Fibroblast of mammary gland (primary cell): ENCODE measurements at regions not wholly inside any gene's neighbourhood (a gene's known extent, or its start where the extent isn't known, plus 50 kb on each side); places are given as distances from the start of the nearest gene placed in this dataset.

ENCODE experiments used
- DNase-seq: peaks from one replicate; pipeline ENCODE4 v3.0.0-alpha.2; 2010; ENCODE audit warnings: low read depth
- H3K4me3 ChIP-seq: 2 replicates; pipeline ENCODE4 v1.5.1; 2011; ENCODE audit warnings: low read depth, mild to moderate bottlenecking, low read length, moderate library complexity; ENCODE audit not compliant: control insufficient read depth
- TF ChIP-seq, protein P1 (sequence below): conservative IDR thresholded peaks from 2 replicates; pipeline ENCODE4 v1.5.1; 2011; ENCODE audit warnings: low read depth, low read length, inconsistent platforms; ENCODE audit not compliant: control insufficient read depth, insufficient read depth

DNA sequence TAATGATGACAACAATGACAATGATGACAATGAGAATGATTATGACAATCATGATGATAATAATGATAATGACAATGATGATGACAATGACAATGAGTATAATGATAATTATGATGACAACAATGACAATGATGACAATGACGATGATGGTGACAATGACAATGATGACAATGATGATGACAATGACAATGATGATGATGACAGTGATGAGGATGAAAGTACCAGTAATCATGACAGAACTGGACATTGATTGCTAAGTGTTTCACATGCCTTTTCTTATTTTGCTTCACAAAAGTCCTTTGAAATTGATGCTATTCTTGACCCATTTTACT, 1106.0 kb upstream of the AUTS2 start:
- no peak for DNase-seq
- H3K4me3 ChIP-seq, result no peak overlapping the region
- TF ChIP-seq, protein P1, sequence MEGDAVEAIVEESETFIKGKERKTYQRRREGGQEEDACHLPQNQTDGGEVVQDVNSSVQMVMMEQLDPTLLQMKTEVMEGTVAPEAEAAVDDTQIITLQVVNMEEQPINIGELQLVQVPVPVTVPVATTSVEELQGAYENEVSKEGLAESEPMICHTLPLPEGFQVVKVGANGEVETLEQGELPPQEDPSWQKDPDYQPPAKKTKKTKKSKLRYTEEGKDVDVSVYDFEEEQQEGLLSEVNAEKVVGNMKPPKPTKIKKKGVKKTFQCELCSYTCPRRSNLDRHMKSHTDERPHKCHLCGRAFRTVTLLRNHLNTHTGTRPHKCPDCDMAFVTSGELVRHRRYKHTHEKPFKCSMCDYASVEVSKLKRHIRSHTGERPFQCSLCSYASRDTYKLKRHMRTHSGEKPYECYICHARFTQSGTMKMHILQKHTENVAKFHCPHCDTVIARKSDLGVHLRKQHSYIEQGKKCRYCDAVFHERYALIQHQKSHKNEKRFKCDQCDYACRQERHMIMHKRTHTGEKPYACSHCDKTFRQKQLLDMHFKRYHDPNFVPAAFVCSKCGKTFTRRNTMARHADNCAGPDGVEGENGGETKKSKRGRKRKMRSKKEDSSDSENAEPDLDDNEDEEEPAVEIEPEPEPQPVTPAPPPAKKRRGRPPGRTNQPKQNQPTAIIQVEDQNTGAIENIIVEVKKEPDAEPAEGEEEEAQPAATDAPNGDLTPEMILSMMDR, result no peak

DNA sequence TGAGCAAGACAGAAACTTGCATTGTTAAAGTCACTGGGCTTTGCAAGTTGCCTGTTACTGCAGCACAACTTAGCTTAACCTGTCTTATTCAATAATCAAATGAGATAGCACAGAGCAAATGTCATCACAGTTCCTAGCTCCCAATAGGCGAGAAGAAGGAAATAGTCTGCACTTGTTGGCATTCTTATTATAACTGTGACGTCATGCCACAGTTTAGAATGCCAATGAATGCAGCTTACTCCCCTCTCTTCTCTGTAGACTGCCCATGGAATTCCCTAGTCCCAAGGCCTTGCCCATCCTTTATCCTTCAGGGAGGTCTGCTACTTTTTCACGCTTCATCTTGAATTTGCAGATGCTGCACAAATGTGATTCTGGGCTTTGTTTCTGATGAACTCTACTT, 1094.9 kb upstream of the AUTS2 start:
- H3K4me3 ChIP-seq, result no peak overlapping the region
- TF ChIP-seq, protein P1, result no peak
- no peak for DNase-seq

DNA sequence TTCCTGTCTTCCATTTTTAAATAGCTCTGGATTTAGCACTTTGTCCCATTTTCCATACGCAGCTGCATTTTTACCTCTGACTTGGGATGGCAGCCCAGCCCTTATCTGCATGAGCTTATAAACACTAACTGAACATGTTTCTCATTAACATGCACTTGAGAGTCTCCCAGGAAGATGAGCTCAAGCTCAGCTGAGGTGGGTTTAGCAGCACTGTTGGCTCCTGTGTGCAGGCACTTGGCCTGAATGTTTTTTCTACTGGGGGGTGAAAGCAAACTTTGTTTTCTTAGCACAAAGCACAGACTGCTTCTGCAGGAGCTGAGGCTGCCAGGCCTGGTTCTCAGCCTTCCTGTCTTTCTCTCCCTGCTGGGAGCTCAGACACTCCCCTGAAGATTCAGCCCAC, 1093.6 kb upstream of the AUTS2 start:
- no peak for DNase-seq
- TF ChIP-seq, protein P1, result no peak
- no peak overlapping the region for H3K4me3 ChIP-seq

DNA sequence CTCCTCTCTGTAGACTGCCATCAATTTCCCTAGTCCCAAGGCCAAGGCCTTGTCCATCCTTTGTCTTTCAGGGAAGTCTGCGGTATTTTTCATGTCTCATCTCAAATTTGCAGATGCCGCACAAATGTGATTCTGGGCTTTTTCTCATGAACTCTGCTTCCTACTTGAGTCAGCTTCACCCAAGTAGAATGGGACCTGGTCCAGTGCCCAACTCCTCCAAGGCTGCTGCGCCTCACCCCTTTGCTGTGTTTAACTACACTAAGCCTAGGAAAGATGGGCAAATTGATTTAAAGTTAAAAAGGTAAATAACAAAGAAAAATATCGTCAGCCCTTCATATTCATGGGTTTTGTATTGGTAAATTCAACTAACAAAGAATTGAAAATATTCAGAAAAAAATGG, 1092.6 kb upstream of the AUTS2 start:
- DNase-seq, result no peak
- no peak overlapping the region for H3K4me3 ChIP-seq
- TF ChIP-seq, protein P1, result no peak

DNA sequence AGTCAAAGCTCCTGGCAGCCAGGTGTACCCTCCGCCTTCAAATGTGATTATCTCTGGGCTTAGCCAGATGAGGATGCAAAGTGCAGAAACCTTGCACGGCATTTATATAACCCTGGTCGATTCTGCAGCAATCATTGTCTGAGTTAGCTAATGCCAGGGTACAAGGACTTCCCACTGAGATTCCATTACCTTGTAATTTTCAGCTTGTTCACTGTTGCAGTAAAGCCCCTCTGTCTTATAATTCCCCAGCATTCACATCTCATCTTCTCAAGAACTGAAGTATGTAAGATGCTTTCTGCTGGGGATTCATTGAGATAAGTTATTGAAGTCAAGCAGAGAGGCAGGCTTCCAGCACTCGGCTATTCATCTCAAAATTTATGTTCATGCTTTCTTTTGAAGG, 1090.6 kb upstream of the AUTS2 start:
- no peak for DNase-seq
- TF ChIP-seq, protein P1, result no peak
- H3K4me3 ChIP-seq, result no peak overlapping the region

DNA sequence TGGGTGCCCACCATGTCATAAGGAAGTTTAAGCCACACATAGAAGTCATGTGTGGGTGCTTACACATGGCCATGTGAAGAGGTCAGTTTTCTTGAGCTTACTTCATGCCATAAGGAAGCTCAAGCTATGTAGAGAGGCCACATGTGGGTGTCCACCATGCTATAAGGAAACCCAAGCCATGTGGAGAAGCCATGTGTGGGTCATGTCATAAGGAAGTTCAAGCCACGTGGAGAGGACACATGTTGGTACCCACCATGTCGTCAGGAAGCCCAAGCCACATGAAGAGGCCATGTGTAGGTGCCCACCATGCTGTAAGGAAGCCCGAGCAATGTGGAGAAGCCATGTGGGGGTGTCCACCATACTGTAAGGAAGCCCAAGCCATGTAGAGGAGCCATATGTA, 1089.2 kb upstream of the AUTS2 start:
- TF ChIP-seq, protein P1, result no peak
- H3K4me3 ChIP-seq, result no peak overlapping the region
- DNase-seq, result no peak

DNA sequence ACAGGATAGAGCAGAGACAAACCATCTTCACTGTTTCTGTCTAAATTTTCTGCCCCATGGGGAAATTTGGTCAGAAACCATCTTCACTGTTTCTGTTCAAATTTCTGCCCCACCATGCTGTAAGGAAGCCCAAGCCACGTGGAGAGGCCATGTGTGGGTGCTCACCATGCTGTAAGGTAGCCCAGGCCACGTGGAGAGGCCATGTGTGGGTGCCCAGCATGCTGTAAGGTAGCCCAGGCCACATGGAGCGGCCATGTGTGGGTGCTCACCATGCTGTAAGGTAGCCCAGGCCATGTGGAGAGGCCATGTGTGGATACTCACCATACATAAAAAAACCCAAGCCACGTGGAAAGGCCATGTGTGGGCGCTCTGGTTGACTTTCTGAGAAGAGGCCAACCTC, 1088.7 kb upstream of the AUTS2 start:
- no peak for DNase-seq
- H3K4me3 ChIP-seq, result no peak overlapping the region
- TF ChIP-seq, protein P1, result no peak
